Mesendoderm (in vitro differentiated cells): ENCODE measurements at regions not wholly inside any gene's neighbourhood (a gene's known extent, or its start where the extent isn't known, plus 50 kb on each side); places are given as distances from the start of the nearest gene placed in this dataset.
"Not testable (repeated sequence)": the region's sequence is repeated elsewhere in the genome, so short reads cannot be mapped to it uniquely, and the experiment has no call there.

Source experiments
- DNase-seq: peaks from one replicate; pipeline ENCODE4 v3.0.0; 2013
- H2AK5ac ChIP-seq: 2 replicates; pipeline ENCODE4 v1.6.1; 2013; ENCODE audit warnings: low read length, inconsistent platforms
- H2BK120ac ChIP-seq: 2 replicates; pipeline ENCODE4 v1.6.1; 2013; ENCODE audit warnings: low read depth, mild to moderate bottlenecking, low read length, moderate library complexity, mixed read lengths
- H2BK15ac ChIP-seq: replicated peaks from 2 replicates; pipeline ENCODE4 v1.6.1; 2013; ENCODE audit warnings: low read depth, mild to moderate bottlenecking, moderate library complexity
- H2BK5ac ChIP-seq: 2 replicates; pipeline ENCODE4 v1.6.1; 2013; ENCODE audit warnings: low read length, inconsistent platforms
- H3K18ac ChIP-seq: 2 replicates; pipeline ENCODE4 v1.6.1; 2013; ENCODE audit warnings: mild to moderate bottlenecking, low read length, mixed read lengths
- H3K23ac ChIP-seq: one replicate; pipeline ENCODE4 v1.6.1; 2013; ENCODE audit warnings: low read length
- H3K27ac ChIP-seq: 2 replicates; pipeline ENCODE4 v1.5.1; 2013; ENCODE audit warnings: low read depth, mild to moderate bottlenecking, inconsistent platforms, low read length, moderate library complexity
- H3K27me3 ChIP-seq: 2 replicates; pipeline ENCODE4 v1.6.1; 2013; ENCODE audit warnings: low read length, control low read depth, mild to moderate bottlenecking, inconsistent platforms; ENCODE audit not compliant: insufficient read depth, poor library complexity
- H3K36me3 ChIP-seq: 2 replicates; pipeline ENCODE4 v1.6.1; 2013; ENCODE audit warnings: low read length, inconsistent platforms; ENCODE audit not compliant: control insufficient read depth, insufficient read depth
- H3K4ac ChIP-seq: one replicate; pipeline ENCODE4 v1.6.1; 2013; ENCODE audit warnings: low read depth, mild to moderate bottlenecking, low read length, moderate library complexity
- H3K4me1 ChIP-seq: 2 replicates; pipeline ENCODE4 v1.6.1; 2013; ENCODE audit warnings: low read depth, low read length, inconsistent platforms; ENCODE audit not compliant: control insufficient read depth
- H3K4me2 ChIP-seq: 2 replicates; pipeline ENCODE4 v1.6.1; 2013; ENCODE audit warnings: low read length
- H3K4me3 ChIP-seq: 2 replicates; pipeline ENCODE4 v1.5.1; 2013; ENCODE audit warnings: mild to moderate bottlenecking, low read length
- H3K56ac ChIP-seq: one replicate; pipeline ENCODE4 v1.6.1; 2013; ENCODE audit warnings: low read length
- H3K79me1 ChIP-seq: 2 replicates; pipeline ENCODE4 v1.6.1; 2013; ENCODE audit warnings: low read length, inconsistent platforms
- H3K79me2 ChIP-seq: 2 replicates; pipeline ENCODE4 v1.6.1; 2013; ENCODE audit warnings: mild to moderate bottlenecking, low read length; ENCODE audit not compliant: control insufficient read depth, insufficient read depth
- H3K9ac ChIP-seq: 2 replicates; pipeline ENCODE4 v1.6.1; 2013; ENCODE audit warnings: low read length, inconsistent platforms
- H4K5ac ChIP-seq: one replicate; pipeline ENCODE4 v1.6.1; 2013; ENCODE audit warnings: low read length
- H4K8ac ChIP-seq: one replicate; pipeline ENCODE4 v1.6.1; 2013; ENCODE audit warnings: low read depth, mild to moderate bottlenecking, control low read depth, low read length, moderate library complexity
- WGBS: extraction: QIAGEN DNeasy Blood & Tissue Kit; methylation state at CpG from one replicate; pipeline ENCODE4 v1.1.7; 2013; ENCODE audit warnings: low lambda C conversion rate, missing lambda C conversion rate; ENCODE audit not compliant: insufficient coverage; ENCODE audit errors: extremely low coverage; 5-methylcytosine and 5-hydroxymethylcytosine counted together

DNA sequence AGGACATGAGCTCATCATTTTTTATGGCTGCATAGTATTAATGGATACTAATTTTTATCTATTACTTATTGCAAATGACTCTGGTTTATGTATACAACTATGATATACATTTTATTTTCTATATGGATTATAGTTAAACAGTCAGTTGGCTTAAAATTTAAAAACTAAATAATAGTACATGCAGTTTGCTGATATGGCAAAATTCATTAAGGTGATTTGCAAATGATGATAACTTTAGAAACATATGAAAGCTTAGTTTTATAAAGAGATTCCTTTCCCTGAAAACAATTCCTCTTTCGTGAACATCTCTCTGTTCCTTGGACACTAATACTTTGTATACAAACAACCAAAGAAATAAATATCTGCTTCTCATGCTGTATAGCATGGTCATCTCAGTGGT, 165.5 kb upstream of the SEMA3E start:
- Histone ChIP-seq H2BK5ac (no peak overlapping the region), H3K27ac (no peak overlapping the region), H3K27me3 (no peaks in the 10 kb centered on the region), H2BK120ac (no peak overlapping the region), H3K4me1 (no peaks in the 10 kb centered on the region), H3K79me1 (no peaks in the 10 kb centered on the region), H4K8ac (no peak overlapping the region), H2AK5ac (no peak overlapping the region), H3K56ac (no peak overlapping the region), H3K4me3 (no peak overlapping the region), H3K4me2 (no peak overlapping the region), H3K4ac (no peak overlapping the region), H4K5ac (no peak overlapping the region), H3K79me2 (no peaks in the 10 kb centered on the region), H2BK15ac (no peak overlapping the region), H3K23ac (no peak overlapping the region), H3K9ac (no peak overlapping the region), H3K36me3 (no peaks in the 10 kb centered on the region), H3K18ac (no peak overlapping the region)
- WGBS, result no CpG with 5 or more reads among the region's 1 CpG
- DNase-seq, result no peak

- WGBS, result no CpG with 5 or more reads among the region's 2 CpGs
- not testable (repeated sequence) for H4K8ac ChIP-seq, H3K4me1 ChIP-seq, H3K27me3 ChIP-seq, H3K79me2 ChIP-seq, H4K5ac ChIP-seq, H3K18ac ChIP-seq, H3K79me1 ChIP-seq, H3K4ac ChIP-seq, H3K4me3 ChIP-seq, H3K56ac ChIP-seq, H3K27ac ChIP-seq, H2BK15ac ChIP-seq, H3K36me3 ChIP-seq, H2BK120ac ChIP-seq, H3K4me2 ChIP-seq, H2BK5ac ChIP-seq, H3K9ac ChIP-seq, DNase-seq, H3K23ac ChIP-seq, H2AK5ac ChIP-seq
These were observed 163.6 kb upstream of the SEMA3E start for GRCh38 chr7:83812563-83812962.

DNA sequence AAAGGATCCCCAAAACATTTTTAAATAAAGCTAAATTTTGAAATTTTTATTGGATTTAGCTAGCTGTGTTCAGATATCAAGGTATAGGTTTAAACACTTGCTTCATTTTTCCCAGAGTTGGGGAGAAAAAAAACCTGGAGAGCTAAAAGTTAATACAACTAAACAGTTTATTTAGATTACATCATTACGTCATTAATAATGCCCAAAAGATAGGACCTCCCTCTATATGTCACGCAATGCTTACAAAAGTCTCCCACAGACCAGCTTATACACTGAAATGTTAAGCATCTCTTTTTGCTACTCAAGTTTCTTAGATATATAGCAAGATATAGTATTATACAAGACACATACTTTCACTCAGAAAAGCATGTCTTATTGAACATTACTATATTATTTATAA, 160.0 kb upstream of the SEMA3E start:
- H3K27me3 ChIP-seq, result no peaks in the 10 kb centered on the region

GRCh38 chr7:83807774-83808173, 158.8 kb upstream of the SEMA3E start:
- Histone ChIP-seq H3K4me1 (no peaks in the 10 kb centered on the region), H3K27ac (no peak overlapping the region), H3K27me3 (no peaks in the 10 kb centered on the region), H2BK120ac (no peak overlapping the region), H3K23ac (no peak overlapping the region), H3K4ac (no peak overlapping the region), H3K36me3 (no peaks in the 10 kb centered on the region), H3K79me1 (no peaks in the 10 kb centered on the region), H2AK5ac (no peak overlapping the region), H2BK5ac (no peak overlapping the region), H3K79me2 (no peaks in the 10 kb centered on the region), H3K4me3 (no peak overlapping the region), H3K4me2 (no peak overlapping the region), H3K18ac (no peak overlapping the region), H2BK15ac (no peak overlapping the region), H4K8ac (no peak overlapping the region), H3K56ac (no peak overlapping the region), H4K5ac (no peak overlapping the region), H3K9ac (no peak overlapping the region)
- WGBS, result no CpG with 5 or more reads among the region's 4 CpGs
- DNase-seq, result no peak

More for the DNA sequence above, 160.0 kb upstream of the SEMA3E start:
- H2BK15ac ChIP-seq, result no peak overlapping the region
- no peaks in the 10 kb centered on the region for H3K36me3 ChIP-seq
- H2BK5ac ChIP-seq, result no peak overlapping the region
- no peaks in the 10 kb centered on the region for H3K79me2 ChIP-seq
- H3K4me1 ChIP-seq, result no peaks in the 10 kb centered on the region
- no peak overlapping the region for H3K4me2 ChIP-seq
- no peak overlapping the region for H4K8ac ChIP-seq
- H3K18ac ChIP-seq, result no peak overlapping the region
- H3K4ac ChIP-seq, result no peak overlapping the region
- no peak overlapping the region for H3K23ac ChIP-seq
- no peak overlapping the region for H4K5ac ChIP-seq
- no peak overlapping the region for H3K9ac ChIP-seq
- H3K4me3 ChIP-seq, result no peak overlapping the region
- H2AK5ac ChIP-seq, result no peak overlapping the region
- DNase-seq, result no peak
- no peak overlapping the region for H3K56ac ChIP-seq
- H2BK120ac ChIP-seq, result no peak overlapping the region
- no peaks in the 10 kb centered on the region for H3K79me1 ChIP-seq
- no CpG with 5 or more reads among the region's 2 CpGs for WGBS
- H3K27ac ChIP-seq, result no peak overlapping the region

- Histone ChIP-seq H2BK120ac (no peak overlapping the region), H3K9ac (no peak overlapping the region), H3K23ac (no peak overlapping the region), H2AK5ac (no peak overlapping the region), H3K18ac (no peak overlapping the region), H3K27me3 (no peaks in the 10 kb centered on the region), H3K27ac (no peak overlapping the region), H3K36me3 (no peaks in the 10 kb centered on the region), H3K4me1 (no peaks in the 10 kb centered on the region), H2BK5ac (no peak overlapping the region), H3K79me2 (no peaks in the 10 kb centered on the region), H3K4ac (no peak overlapping the region), H3K56ac (no peak overlapping the region), H3K4me2 (no peak overlapping the region), H3K79me1 (no peaks in the 10 kb centered on the region), H2BK15ac (no peak overlapping the region), H4K8ac (no peak overlapping the region), H3K4me3 (no peak overlapping the region), H4K5ac (no peak overlapping the region)
- DNase-seq, result no peak
- no CpG with 5 or more reads among the region's 1 CpG for WGBS
These were observed 157.6 kb upstream of the SEMA3E start for GRCh38 chr7:83806538-83806937.

GRCh38 chr7:83799333-83799732, 150.4 kb upstream of the SEMA3E start:
- Histone ChIP-seq H3K9ac (no peak overlapping the region), H3K79me2 (no peaks in the 10 kb centered on the region), H4K8ac (no peak overlapping the region), H3K4me2 (no peak overlapping the region), H2BK120ac (no peak overlapping the region), H3K4ac (no peak overlapping the region), H3K4me3 (no peak overlapping the region), H3K79me1 (no peaks in the 10 kb centered on the region), H3K36me3 (no peaks in the 10 kb centered on the region), H3K27ac (no peak overlapping the region), H3K56ac (no peak overlapping the region), H2AK5ac (no peak overlapping the region), H4K5ac (no peak overlapping the region), H3K27me3 (no peaks in the 10 kb centered on the region), H3K18ac (no peak overlapping the region), H3K4me1 (no peaks in the 10 kb centered on the region), H2BK15ac (no peak overlapping the region), H2BK5ac (no peak overlapping the region), H3K23ac (no peak overlapping the region)
- no CpG with 5 or more reads among the region's 5 CpGs for WGBS
- DNase-seq, result no peak
